ENCODE measurements at regions not wholly inside any gene's neighbourhood (a gene's known extent, or its start where the extent isn't known, plus 50 kb on each side); places are given as distances from the start of the nearest gene placed in this dataset.

DNA sequence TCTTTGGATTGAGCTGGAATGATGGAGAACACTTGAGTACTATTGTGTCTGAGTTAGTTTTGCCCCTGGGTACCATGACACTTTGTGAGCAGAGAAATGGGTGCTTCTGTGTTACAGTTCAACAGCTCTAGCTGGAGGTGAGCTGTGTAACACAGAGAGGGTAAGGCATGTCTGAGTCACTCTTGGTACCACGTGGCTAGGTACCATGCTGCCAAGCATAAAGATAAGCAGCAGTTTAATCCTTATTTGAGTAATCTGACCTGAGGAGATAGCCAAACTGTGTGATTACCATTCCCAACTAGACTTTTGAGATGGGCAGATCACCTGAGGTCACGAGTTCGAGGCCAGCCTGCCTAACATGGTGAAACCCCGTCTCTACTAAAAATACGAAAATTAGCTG is 122.0 kb downstream of the OLFM4 start:
- DNase-seq = no peak

GRCh38 chr13:53151336-53152056 is 122.9 kb downstream of the OLFM4 start:
- DNase-seq = peak; percentile 59

GRCh38 chr13:53152057-53152421 is 123.4 kb downstream of the OLFM4 start:
- no peak for DNase-seq

- no peak for DNase-seq
These were observed 129.6 kb downstream of the OLFM4 start for GRCh38 chr13:53158201-53158600.

GRCh38 chr13:53159431-53159830 is 130.8 kb downstream of the OLFM4 start:
- DNase-seq = no peak

DNA sequence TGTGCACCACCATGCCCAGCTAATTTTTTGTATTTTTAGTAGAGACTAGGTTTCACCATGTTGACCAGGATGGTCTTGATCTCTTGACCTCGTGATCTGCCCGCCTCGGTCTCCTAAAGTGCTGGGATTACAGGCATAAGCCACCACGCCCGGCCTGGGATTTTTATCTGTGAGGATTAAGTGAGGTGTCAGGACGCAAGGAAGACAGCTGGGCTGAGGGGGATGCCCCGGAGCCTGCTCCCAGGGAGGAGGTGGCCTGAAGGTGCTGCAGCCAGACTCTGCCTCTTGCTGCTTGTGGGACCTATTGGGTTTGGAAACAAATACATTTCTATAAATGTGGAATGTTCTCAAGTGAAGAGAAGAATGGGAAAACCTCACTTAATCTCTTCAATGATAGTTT is 131.6 kb downstream of the OLFM4 start:
- no peak for DNase-seq

GRCh38 chr13:53161251-53161650 is 132.6 kb downstream of the OLFM4 start:
- no peak for DNase-seq

DNA sequence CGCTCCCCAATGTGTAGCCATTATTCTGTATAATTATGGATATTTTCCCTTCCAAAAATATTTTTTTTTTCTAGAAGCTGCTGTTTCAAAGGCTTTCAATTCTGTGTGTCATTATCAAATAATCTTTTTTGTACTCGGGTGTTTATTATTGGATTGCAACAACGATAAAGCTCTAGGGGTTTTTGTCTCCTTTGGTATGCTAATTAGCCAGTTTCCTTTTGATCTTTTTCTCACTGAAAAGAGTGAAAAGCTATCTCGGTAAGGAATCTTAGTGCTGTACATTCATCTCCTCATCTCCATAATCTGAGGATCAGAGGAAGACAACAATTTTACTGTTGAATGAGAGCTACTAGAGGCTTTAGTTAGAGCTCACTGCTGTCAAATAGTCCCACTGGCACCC is 136.6 kb downstream of the OLFM4 start:
- DNase-seq = no peak

DNA sequence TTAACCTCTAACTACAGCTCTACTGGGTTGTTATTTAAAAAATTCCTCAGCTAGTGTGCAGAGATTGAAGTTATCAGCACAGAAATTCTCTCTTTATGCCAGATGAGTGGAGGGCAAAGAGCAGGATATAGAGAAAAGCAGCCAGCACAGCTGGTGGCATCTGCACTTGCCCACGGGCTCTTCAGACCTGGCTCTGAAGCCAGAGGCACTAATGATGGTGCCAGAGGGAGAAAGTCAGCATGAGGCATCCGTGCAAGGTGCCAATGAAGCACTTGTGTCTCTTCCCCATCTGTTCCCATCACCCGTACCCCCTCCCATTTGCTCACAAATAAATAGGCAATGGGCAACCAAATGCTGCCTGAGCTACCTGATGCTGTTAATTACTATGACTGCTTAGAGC is 138.9 kb downstream of the OLFM4 start:
- DNase-seq = no peak

DNA sequence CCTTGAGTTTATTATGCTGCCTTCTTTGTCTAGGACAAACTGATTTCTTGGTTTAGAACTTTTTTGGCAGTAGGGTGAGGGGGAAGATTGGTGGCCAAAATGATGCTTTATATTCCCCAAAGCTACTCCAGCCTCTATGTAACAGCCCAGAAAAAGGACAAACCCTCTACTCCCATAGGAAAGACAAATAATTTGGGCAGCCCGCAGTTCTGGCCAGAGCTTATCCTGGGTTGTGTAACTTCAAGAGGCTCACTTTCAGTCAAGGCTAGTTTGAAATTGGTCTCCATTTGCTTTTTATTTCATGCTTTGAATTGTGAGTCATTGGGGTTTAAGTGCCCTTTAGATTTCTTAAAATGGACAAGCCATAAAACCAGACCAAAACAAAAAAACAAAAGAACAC is 142.3 kb downstream of the OLFM4 start:
- DNase-seq = no peak

DNA sequence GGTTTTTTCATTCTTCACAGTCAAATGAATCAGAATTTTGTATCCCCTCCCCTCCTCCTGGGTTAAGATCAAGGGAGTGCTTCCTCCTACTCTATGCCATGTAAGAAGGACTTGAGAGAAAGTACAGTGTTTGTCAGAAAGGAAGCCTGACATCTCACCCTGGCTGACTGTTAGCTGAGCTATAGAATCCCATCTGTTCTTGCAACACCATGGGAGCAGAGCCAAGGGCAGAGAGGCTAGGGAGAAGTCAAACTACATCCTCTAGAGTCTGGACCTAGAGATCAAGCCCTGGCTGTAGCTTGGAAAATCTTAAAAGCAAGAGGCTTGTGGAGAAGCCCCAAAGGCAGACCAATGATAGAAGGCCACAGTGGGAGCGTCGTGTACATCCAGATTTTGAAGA is 145.9 kb downstream of the OLFM4 start:
- DNase-seq = no peak

- no peak for DNase-seq
These were observed 152.1 kb downstream of the OLFM4 start for GRCh38 chr13:53180684-53181083.

GRCh38 chr13:53182724-53183123 is 154.1 kb downstream of the OLFM4 start:
- DNase-seq = no peak

GRCh38 chr13:53188120-53188519 is 159.5 kb downstream of the OLFM4 start:
- DNase-seq = no peak

DNA sequence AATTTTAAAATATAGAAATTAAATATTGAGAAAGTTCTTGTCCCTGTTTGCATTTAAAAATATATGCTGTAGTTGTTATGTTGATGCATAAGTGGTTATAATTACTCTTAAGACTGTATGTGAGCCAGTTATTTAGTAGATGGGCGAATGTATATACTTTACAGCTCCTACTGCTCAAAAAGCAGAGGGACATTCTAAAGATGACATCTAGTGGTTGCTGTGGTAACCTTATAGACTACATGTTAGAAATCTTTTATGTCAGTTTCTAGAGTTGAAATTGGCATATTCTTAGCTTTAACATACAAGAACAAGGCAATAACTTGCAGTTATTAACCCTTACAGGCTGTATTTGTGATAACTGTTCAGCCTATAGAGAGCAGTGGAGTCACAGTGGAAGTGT is 160.5 kb downstream of the OLFM4 start:
- DNase-seq = no peak

- DNase-seq = no peak
These were observed 162.5 kb downstream of the OLFM4 start for GRCh38 chr13:53191091-53191490.

DNA sequence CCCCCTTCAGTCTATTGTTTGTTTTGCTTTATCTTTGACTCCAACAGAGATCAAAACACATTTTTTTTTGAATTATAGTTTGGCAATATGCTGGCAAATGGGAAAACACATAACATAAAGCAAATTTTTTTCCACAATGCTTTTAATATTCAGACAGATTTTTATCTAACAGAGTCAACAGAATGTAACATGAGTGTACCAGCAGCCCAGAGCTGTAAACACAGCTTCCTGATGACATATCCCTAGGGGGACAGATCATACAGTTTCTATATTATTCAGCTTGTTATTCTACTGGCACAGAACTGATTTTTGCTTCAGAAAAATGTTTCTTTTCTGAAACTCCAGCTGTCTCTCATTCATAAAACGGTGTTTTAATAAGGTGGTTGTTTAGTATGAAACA is 168.8 kb downstream of the OLFM4 start:
- DNase-seq = no peak

DNA sequence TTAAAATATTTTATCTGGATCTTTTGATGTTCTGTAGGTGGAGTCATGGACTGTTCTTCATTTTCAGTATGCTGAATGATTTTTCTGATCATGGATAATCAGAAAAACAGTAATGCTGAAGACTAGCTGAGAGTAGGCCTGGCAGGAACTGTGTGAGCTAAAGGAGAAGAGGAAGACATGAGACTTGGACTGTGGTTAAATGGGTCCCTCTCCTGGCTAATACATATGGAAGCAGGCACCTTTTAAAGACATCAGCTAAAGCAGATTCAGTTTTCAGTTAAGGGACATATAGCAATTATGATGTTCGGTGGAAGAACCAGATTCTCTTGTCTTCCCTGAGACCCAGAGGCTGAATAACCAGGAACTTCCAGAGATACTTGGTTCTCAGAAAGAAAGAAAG is 169.4 kb downstream of the OLFM4 start:
- no peak for DNase-seq

DNA sequence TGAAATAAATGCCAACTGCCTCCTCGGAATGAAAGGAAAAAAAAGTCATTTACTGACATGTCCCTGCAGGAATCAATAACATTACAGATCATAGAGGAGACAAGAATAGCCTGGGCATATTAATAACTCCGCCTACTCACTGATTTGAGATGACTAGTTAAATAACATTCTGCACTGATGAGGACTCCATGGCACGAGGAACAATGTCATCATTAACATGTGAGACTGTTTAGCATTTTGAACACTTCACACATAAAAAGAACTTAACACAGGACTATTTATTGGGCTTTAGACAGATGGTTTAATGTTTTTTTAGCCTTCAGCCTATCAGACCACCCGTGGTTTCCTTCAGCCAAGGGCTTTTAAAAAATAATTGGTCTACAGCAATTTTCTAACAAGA is 170.1 kb downstream of the OLFM4 start:
- DNase-seq = no peak

- DNase-seq = no peak
These were observed 171.5 kb downstream of the OLFM4 start for GRCh38 chr13:53200075-53200474.

- DNase-seq = peak; percentile 50
These were observed 172.2 kb downstream of the OLFM4 start for GRCh38 chr13:53200498-53201453.

DNA sequence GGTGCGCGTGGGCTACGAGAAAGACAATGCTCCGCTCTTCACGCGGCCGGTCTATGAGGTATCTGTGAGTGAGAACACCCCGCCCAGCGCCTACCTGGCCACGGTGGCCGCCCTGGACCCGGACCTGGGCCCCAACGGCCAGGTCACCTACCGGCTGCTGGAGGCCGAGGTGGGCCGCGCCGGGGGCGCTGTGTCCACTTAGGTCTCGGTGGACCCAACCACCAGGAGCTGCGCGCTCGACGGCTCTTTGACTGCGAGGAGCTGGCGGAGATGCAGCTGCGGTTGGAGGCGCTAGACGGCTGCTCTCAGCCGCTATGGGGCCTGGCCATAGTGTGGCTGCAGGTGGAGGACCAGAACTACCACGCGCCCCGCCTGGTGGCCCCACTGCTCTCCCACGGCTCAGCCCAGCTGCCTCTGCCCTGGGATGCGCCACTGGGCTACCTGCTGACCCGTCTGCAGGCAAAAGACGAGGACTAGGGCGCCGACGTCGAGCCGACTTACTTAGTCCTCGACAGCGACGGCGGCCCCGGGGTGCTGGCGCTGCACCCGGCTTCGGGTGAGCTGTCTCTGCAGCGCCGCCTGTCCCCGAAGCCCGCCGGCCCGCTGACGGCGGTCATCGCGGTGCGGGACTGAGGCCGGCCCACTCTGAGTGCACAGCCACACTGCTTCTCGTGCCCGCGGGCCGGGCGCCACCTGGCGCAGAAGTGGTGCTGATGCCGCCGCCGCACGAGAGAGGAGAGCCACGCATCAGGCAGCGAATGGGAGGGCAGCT is 173.0 kb downstream of the OLFM4 start:
- DNase-seq = no peak

DNA sequence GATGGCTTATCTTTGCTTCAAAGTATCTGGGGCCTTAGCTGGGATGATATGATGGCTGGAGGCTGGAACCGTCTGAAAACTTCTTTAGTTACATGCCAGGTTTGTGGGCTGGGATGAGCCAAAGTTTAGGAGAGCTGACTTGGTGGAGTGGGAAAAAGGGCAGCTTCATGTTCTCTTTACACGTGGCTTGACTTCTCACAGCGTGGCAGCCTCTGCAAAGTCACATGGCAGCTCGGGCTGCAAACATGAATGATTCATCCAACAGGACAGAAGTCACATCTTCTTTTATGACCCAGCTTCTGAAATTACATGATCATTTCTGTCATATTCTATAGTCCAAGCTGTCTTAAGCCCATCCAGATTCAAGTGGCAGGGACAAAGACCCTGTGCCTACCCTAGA is 176.0 kb downstream of the OLFM4 start:
- DNase-seq = no peak

DNA sequence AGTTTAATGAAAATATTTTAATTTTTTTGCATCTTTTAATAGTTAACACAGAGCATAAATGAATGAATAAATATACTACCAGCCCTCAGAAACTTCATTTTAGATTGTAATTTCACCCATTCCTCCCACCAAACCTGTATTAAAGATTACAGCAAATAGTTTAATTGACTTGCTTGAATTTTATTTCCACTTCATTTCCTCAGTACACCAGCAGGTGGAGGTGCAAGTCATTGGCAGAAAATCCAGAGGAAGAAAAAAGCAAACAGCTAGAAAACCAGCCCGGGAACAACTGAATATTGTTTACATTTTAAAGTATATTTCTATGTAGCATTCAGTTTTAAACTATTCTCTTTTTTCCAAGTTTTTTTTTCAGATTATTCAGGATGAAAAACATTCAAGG is 177.8 kb downstream of the OLFM4 start:
- peak; percentile 3 for DNase-seq

Data from hematopoietic multipotent progenitor cell treated with erythropoietin and hydrocortisone succinate and interleukin-3 and kit ligand, for 8 days (in vitro differentiated cells).